Activated CD4-positive, alpha-beta T cell treated with anti-CD3 and anti-CD28 coated beads, Interleukin-2, amount 10 ng/mL, durations not matched to agents 24 days and 14 days (primary cell): ENCODE measurements at regions not wholly inside any gene's neighbourhood (a gene's known extent, or its start where the extent isn't known, plus 50 kb on each side); places are given as distances from the start of the nearest gene placed in this dataset.

Experiments
- DNase-seq: peaks from one replicate; pipeline ENCODE4 v3.0.0; 2022
- H3K27ac Mint-ChIP-seq: one replicate; pipeline ENCODE4 v1.8.0; 2022; ENCODE audit warnings: mild to moderate bottlenecking, mixed read lengths
- H3K27me3 Mint-ChIP-seq: one replicate; pipeline ENCODE4 v1.8.0; 2022; ENCODE audit warnings: mixed read lengths
- H3K36me3 Mint-ChIP-seq: one replicate; pipeline ENCODE4 v1.8.0; 2022; ENCODE audit warnings: low read depth, mild to moderate bottlenecking, mixed read lengths
- H3K4me1 Mint-ChIP-seq: one replicate; pipeline ENCODE4 v1.8.0; 2021; ENCODE audit warnings: mixed read lengths
- H3K4me3 Mint-ChIP-seq: one replicate; pipeline ENCODE4 v1.8.0; 2022; ENCODE audit warnings: mild to moderate bottlenecking, moderate library complexity, mixed read lengths
- H3K9me3 Mint-ChIP-seq: one replicate; pipeline ENCODE4 v1.8.0; 2021; ENCODE audit warnings: mixed read lengths
- intact Hi-C: fragments of 100-400 bp; cut with micrococcal nuclease; formaldehyde crosslinking; loops from one replicate; pipeline ENCODE4 v1.15.1; 2023

GRCh38 chr1:201739492-201740085 lies 89.4 kb upstream of the IPO9 start:
- H3K27me3 Mint-ChIP-seq, result peaks cover 61% of the 10 kb centered on the region
- intact Hi-C loops, result no loop called here
- peaks cover 6% of the 10 kb centered on the region for H3K4me1 Mint-ChIP-seq
- no peaks in the 10 kb centered on the region for H3K36me3 Mint-ChIP-seq
- peak; percentile 74 for DNase-seq
- H3K9me3 Mint-ChIP-seq, result no peaks in the 10 kb centered on the region
- peak overlapping the region; percentile 67 for H3K4me3 Mint-ChIP-seq
- no peak overlapping the region for H3K27ac Mint-ChIP-seq

GRCh38 chr1:201740086-201740541 lies 88.8 kb upstream of the IPO9 start:
- intact Hi-C loops, result no loop called here
- H3K36me3 Mint-ChIP-seq, result no peaks in the 10 kb centered on the region
- no peak for DNase-seq
- no peak overlapping the region for H3K27ac Mint-ChIP-seq
- peak overlapping the region; percentile 67 for H3K4me3 Mint-ChIP-seq
- no peaks in the 10 kb centered on the region for H3K9me3 Mint-ChIP-seq
- H3K27me3 Mint-ChIP-seq, result peaks cover 62% of the 10 kb centered on the region
- peaks cover 6% of the 10 kb centered on the region for H3K4me1 Mint-ChIP-seq

GRCh38 chr1:201740670-201741111 lies 88.3 kb upstream of the IPO9 start:
- Mint-ChIP-seq H3K27me3 (peaks cover 66% of the 10 kb centered on the region), H3K9me3 (no peaks in the 10 kb centered on the region), H3K36me3 (no peaks in the 10 kb centered on the region), H3K27ac (no peak overlapping the region), H3K4me1 (peaks cover 6% of the 10 kb centered on the region), H3K4me3 (peak overlapping the region; percentile 67)
- intact Hi-C loops, result no loop called here
- DNase-seq, result no peak

GRCh38 chr1:201741763-201742342 lies 87.1 kb upstream of the IPO9 start:
- peaks cover 62% of the 10 kb centered on the region for H3K27me3 Mint-ChIP-seq
- H3K27ac Mint-ChIP-seq, result no peak overlapping the region
- intact Hi-C loops, result no loop called here
- H3K4me1 Mint-ChIP-seq, result peaks cover 6% of the 10 kb centered on the region
- no peak overlapping the region for H3K4me3 Mint-ChIP-seq
- no peaks in the 10 kb centered on the region for H3K36me3 Mint-ChIP-seq
- no peak for DNase-seq
- H3K9me3 Mint-ChIP-seq, result no peaks in the 10 kb centered on the region

- H3K36me3 Mint-ChIP-seq, result no peaks in the 10 kb centered on the region
- H3K4me3 Mint-ChIP-seq, result no peak overlapping the region
- intact Hi-C loops, result no loop called here
- H3K27ac Mint-ChIP-seq, result no peak overlapping the region
- peaks cover 57% of the 10 kb centered on the region for H3K27me3 Mint-ChIP-seq
- no peak for DNase-seq
- peaks cover 6% of the 10 kb centered on the region for H3K4me1 Mint-ChIP-seq
- no peaks in the 10 kb centered on the region for H3K9me3 Mint-ChIP-seq
Measured at GRCh38 chr1:201742476-201742875, 86.5 kb upstream of the IPO9 start.

GRCh38 chr1:201742955-201743805 lies 85.8 kb upstream of the IPO9 start:
- intact Hi-C loops, result no loop called here
- H3K4me3 Mint-ChIP-seq, result no peak overlapping the region
- H3K27ac Mint-ChIP-seq, result no peak overlapping the region
- peaks cover 51% of the 10 kb centered on the region for H3K27me3 Mint-ChIP-seq
- H3K36me3 Mint-ChIP-seq, result no peaks in the 10 kb centered on the region
- no peak for DNase-seq
- no peaks in the 10 kb centered on the region for H3K9me3 Mint-ChIP-seq
- H3K4me1 Mint-ChIP-seq, result peaks cover 6% of the 10 kb centered on the region

- H3K4me3 Mint-ChIP-seq, result no peak overlapping the region
- peaks cover 36% of the 10 kb centered on the region for H3K27me3 Mint-ChIP-seq
- H3K4me1 Mint-ChIP-seq, result peaks cover 4% of the 10 kb centered on the region
- intact Hi-C loops, result no loop called here
- no peak for DNase-seq
- no peak overlapping the region for H3K27ac Mint-ChIP-seq
- H3K36me3 Mint-ChIP-seq, result no peaks in the 10 kb centered on the region
- no peaks in the 10 kb centered on the region for H3K9me3 Mint-ChIP-seq
Measured at GRCh38 chr1:201745023-201745422, 83.9 kb upstream of the IPO9 start.

GRCh38 chr1:201746156-201746555 lies 82.8 kb upstream of the IPO9 start:
- intact Hi-C loops, result no loop called here
- DNase-seq, result no peak
- Mint-ChIP-seq H3K27me3 (peaks cover 26% of the 10 kb centered on the region), H3K9me3 (no peaks in the 10 kb centered on the region), H3K36me3 (no peaks in the 10 kb centered on the region), H3K4me1 (peaks cover 3% of the 10 kb centered on the region), H3K27ac (no peak overlapping the region), H3K4me3 (no peak overlapping the region)

- peaks cover 27% of the 10 kb centered on the region for H3K27me3 Mint-ChIP-seq
- peaks cover 4% of the 10 kb centered on the region for H3K4me1 Mint-ChIP-seq
Measured at GRCh38 chr1:201747261-201747660, 81.7 kb upstream of the IPO9 start.

GRCh38 chr1:201748335-201748734 lies 80.6 kb upstream of the IPO9 start:
- peaks cover 4% of the 10 kb centered on the region for H3K4me1 Mint-ChIP-seq
- H3K4me3 Mint-ChIP-seq, result no peak overlapping the region
- no peak overlapping the region for H3K27ac Mint-ChIP-seq
- intact Hi-C loops, result no loop called here
- peaks cover 23% of the 10 kb centered on the region for H3K27me3 Mint-ChIP-seq
- H3K36me3 Mint-ChIP-seq, result no peaks in the 10 kb centered on the region
- DNase-seq, result no peak
- no peaks in the 10 kb centered on the region for H3K9me3 Mint-ChIP-seq

More at GRCh38 chr1:201747261-201747660, 81.7 kb upstream of the IPO9 start:
- H3K36me3 Mint-ChIP-seq, result no peaks in the 10 kb centered on the region
- no peak overlapping the region for H3K27ac Mint-ChIP-seq
- intact Hi-C loops, result no loop called here
- no peaks in the 10 kb centered on the region for H3K9me3 Mint-ChIP-seq
- DNase-seq, result no peak
- H3K4me3 Mint-ChIP-seq, result no peak overlapping the region

GRCh38 chr1:201749059-201749690 lies 79.8 kb upstream of the IPO9 start:
- Mint-ChIP-seq H3K9me3 (no peaks in the 10 kb centered on the region), H3K36me3 (no peaks in the 10 kb centered on the region)

GRCh38 chr1:201750120-201750519 lies 78.8 kb upstream of the IPO9 start:
- no peak for DNase-seq
- Mint-ChIP-seq H3K27ac (no peak overlapping the region), H3K4me3 (no peak overlapping the region), H3K27me3 (peaks cover 24% of the 10 kb centered on the region), H3K9me3 (no peaks in the 10 kb centered on the region), H3K36me3 (no peaks in the 10 kb centered on the region), H3K4me1 (peaks cover 4% of the 10 kb centered on the region)
- intact Hi-C loops, result no loop called here

More at GRCh38 chr1:201749059-201749690, 79.8 kb upstream of the IPO9 start:
- peaks cover 24% of the 10 kb centered on the region for H3K27me3 Mint-ChIP-seq
- H3K4me3 Mint-ChIP-seq, result no peak overlapping the region
- intact Hi-C loops, result no loop called here
- no peak for DNase-seq
- no peak overlapping the region for H3K27ac Mint-ChIP-seq
- peaks cover 4% of the 10 kb centered on the region for H3K4me1 Mint-ChIP-seq

GRCh38 chr1:201750934-201751333 lies 78.0 kb upstream of the IPO9 start:
- H3K27ac Mint-ChIP-seq, result no peak overlapping the region
- intact Hi-C loops, result no loop called here

GRCh38 chr1:201751872-201752271 lies 77.1 kb upstream of the IPO9 start:
- Mint-ChIP-seq H3K36me3 (no peaks in the 10 kb centered on the region), H3K27me3 (peaks cover 28% of the 10 kb centered on the region), H3K9me3 (no peaks in the 10 kb centered on the region), H3K27ac (no peak overlapping the region), H3K4me3 (no peak overlapping the region), H3K4me1 (peaks cover 4% of the 10 kb centered on the region)
- no peak for DNase-seq
- intact Hi-C loops, result no loop called here

More at GRCh38 chr1:201750934-201751333, 78.0 kb upstream of the IPO9 start:
- no peak overlapping the region for H3K4me3 Mint-ChIP-seq
- H3K4me1 Mint-ChIP-seq, result peaks cover 4% of the 10 kb centered on the region
- H3K36me3 Mint-ChIP-seq, result no peaks in the 10 kb centered on the region
- peaks cover 22% of the 10 kb centered on the region for H3K27me3 Mint-ChIP-seq
- no peak for DNase-seq
- no peaks in the 10 kb centered on the region for H3K9me3 Mint-ChIP-seq
